GM19372 (cell line): ENCODE measurements at regions not wholly inside any gene's neighbourhood (a gene's known extent, or its start where the extent isn't known, plus 50 kb on each side); places are given as distances from the start of the nearest gene placed in this dataset.
"Not testable (repeated sequence)": the region's sequence is repeated elsewhere in the genome, so short reads cannot be mapped to it uniquely, and the experiment has no call there.

Source experiments
- ATAC-seq: cut with Tn5 transposase; IDR thresholded peaks from one replicate; pipeline ENCODE4 v1.9.1; 2021; ENCODE audit warnings: mild to moderate bottlenecking, low read depth, moderate library complexity; ENCODE audit not compliant: unreplicated experiment

GRCh38 chr13:54383604-54384003 is 1355.0 kb downstream of the OLFM4 start:
- ATAC-seq: no peak

- ATAC-seq: no peak
Measured at GRCh38 chr13:54387625-54388024, 1359.0 kb downstream of the OLFM4 start.

GRCh38 chr13:54390841-54391240 is 1362.2 kb downstream of the OLFM4 start:
- ATAC-seq: no peak

- no peak for ATAC-seq
Measured at GRCh38 chr13:54394085-54394700, 1365.6 kb downstream of the OLFM4 start.

GRCh38 chr13:54394908-54395307 is 1366.3 kb downstream of the OLFM4 start:
- ATAC-seq: no peak

GRCh38 chr13:54402495-54402894 is 1373.9 kb downstream of the OLFM4 start:
- no peak for ATAC-seq

- no peak for ATAC-seq
Measured at GRCh38 chr13:54415753-54416366, 1387.2 kb downstream of the OLFM4 start.

- ATAC-seq: not testable (repeated sequence)
Measured at GRCh38 chr13:54422946-54423345, 1394.3 kb downstream of the OLFM4 start.

GRCh38 chr13:54424344-54424743 is 1395.7 kb downstream of the OLFM4 start:
- no peak for ATAC-seq

GRCh38 chr13:54433493-54434206 is 1405.0 kb downstream of the OLFM4 start:
- ATAC-seq: no peak

- not testable (repeated sequence) for ATAC-seq
Measured at GRCh38 chr13:54440853-54441400, 1412.3 kb downstream of the OLFM4 start.

- no peak for ATAC-seq
Measured at GRCh38 chr13:54445453-54445852, 1416.8 kb downstream of the OLFM4 start.

GRCh38 chr13:54445865-54446264 is 1417.3 kb downstream of the OLFM4 start:
- no peak for ATAC-seq

- ATAC-seq: no peak
Measured at GRCh38 chr13:54449922-54450321, 1421.3 kb downstream of the OLFM4 start.

GRCh38 chr13:54484166-54484565 is 1455.6 kb downstream of the OLFM4 start:
- no peak for ATAC-seq

- ATAC-seq: no peak
Measured at GRCh38 chr13:54486421-54487166, 1458.0 kb downstream of the OLFM4 start.

- ATAC-seq: no peak
Measured at GRCh38 chr13:54489359-54489758, 1460.7 kb downstream of the OLFM4 start.

GRCh38 chr13:54492995-54493394 is 1464.4 kb downstream of the OLFM4 start:
- no peak for ATAC-seq

GRCh38 chr13:54511366-54511765 is 1482.8 kb downstream of the OLFM4 start:
- no peak for ATAC-seq

- no peak for ATAC-seq
Measured at GRCh38 chr13:54513254-54513653, 1484.6 kb downstream of the OLFM4 start.

- ATAC-seq: no peak
Measured at GRCh38 chr13:54536112-54536511, 1507.5 kb downstream of the OLFM4 start.
